Upper lobe of left lung (tissue), 4 donors: ENCODE measurements at regions not wholly inside any gene's neighbourhood (a gene's known extent, or its start where the extent isn't known, plus 50 kb on each side); places are given as distances from the start of the nearest gene placed in this dataset.

Source experiments
- CTCF ChIP-seq, 6 experiments: fragments of 450-650 bp in 4 of 6; fragments of 200-600 bp in 2 of 6; sonication (generic) in 2 of 6; IDR thresholded peaks; one replicate each; pipeline ENCODE4 v1.5.1; 2016 to 2019; ENCODE audit warnings: antibody characterized with exemption in 6 of 6
- EP300 ChIP-seq, 4 donors: sonication (generic); formaldehyde crosslinking; IDR thresholded peaks; one replicate each; pipeline ENCODE4 v1.5.1; 2017; ENCODE audit warnings: antibody characterized with exemption in 4 of 4, control low read depth in 2 of 4
- POLR2A ChIP-seq, 4 donors: fragments of 450-650 bp; IDR thresholded peaks; one replicate each; pipeline ENCODE4 v1.5.1; 2016 to 2017; ENCODE audit warnings: antibody characterized with exemption in 4 of 4, mild to moderate bottlenecking in 2 of 4
- POLR2AphosphoS5 ChIP-seq, 2 donors: sonication (generic); formaldehyde crosslinking; IDR thresholded peaks; one replicate each; pipeline ENCODE4 v1.5.1; 2017; ENCODE audit warnings: antibody characterized with exemption in 2 of 2

- TF ChIP-seq CTCF (IDR thresholded peaks at IDR 0.05) (no peak), POLR2AphosphoS5 (IDR thresholded peaks at IDR 0.05) (no peak), POLR2A (IDR thresholded peaks at IDR 0.05) (no peak), EP300 (IDR thresholded peaks at IDR 0.05) (no peak)
Measured at GRCh38 chr11:129320494-129320893, 55.2 kb upstream of the BARX2 start.
